ENCODE measurements at regions not wholly inside any gene's neighbourhood (a gene's known extent, or its start where the extent isn't known, plus 50 kb on each side); places are given as distances from the start of the nearest gene placed in this dataset.

DNA sequence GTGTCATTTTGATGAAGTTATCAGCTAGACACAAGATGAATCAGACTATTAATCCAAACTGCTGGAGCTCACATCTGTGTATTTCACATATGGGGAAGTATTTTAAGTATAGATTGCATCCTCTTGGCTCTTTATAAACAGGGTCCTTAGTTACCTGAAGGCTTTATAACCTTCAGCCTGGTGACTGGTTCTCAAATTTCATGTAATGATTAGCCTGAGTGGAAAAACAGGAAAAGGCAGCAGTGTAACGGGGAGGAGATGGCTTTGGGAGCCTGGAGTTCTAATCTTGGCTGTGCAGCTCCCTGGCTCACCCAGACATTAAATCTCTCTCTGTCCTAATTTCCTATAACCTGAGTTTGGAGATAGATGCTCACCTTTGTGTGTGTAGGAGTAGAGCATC lies 103.8 kb upstream of the HPF1 start:
- in situ Hi-C loops (cut with HindIII; ENCODE audit: low sequenced_read_pairs): no loop called here
- DNase-seq (ENCODE audit: low read depth): no peak
- H3K4me3 ChIP-seq (ENCODE audit: low read depth, low read length): no peak overlapping the region
- TF ChIP-seq, protein P1, sequence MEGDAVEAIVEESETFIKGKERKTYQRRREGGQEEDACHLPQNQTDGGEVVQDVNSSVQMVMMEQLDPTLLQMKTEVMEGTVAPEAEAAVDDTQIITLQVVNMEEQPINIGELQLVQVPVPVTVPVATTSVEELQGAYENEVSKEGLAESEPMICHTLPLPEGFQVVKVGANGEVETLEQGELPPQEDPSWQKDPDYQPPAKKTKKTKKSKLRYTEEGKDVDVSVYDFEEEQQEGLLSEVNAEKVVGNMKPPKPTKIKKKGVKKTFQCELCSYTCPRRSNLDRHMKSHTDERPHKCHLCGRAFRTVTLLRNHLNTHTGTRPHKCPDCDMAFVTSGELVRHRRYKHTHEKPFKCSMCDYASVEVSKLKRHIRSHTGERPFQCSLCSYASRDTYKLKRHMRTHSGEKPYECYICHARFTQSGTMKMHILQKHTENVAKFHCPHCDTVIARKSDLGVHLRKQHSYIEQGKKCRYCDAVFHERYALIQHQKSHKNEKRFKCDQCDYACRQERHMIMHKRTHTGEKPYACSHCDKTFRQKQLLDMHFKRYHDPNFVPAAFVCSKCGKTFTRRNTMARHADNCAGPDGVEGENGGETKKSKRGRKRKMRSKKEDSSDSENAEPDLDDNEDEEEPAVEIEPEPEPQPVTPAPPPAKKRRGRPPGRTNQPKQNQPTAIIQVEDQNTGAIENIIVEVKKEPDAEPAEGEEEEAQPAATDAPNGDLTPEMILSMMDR (IDR thresholded peaks at IDR 0.05; ENCODE audit: low read depth, low read length, missing control alignments): no peak

DNA sequence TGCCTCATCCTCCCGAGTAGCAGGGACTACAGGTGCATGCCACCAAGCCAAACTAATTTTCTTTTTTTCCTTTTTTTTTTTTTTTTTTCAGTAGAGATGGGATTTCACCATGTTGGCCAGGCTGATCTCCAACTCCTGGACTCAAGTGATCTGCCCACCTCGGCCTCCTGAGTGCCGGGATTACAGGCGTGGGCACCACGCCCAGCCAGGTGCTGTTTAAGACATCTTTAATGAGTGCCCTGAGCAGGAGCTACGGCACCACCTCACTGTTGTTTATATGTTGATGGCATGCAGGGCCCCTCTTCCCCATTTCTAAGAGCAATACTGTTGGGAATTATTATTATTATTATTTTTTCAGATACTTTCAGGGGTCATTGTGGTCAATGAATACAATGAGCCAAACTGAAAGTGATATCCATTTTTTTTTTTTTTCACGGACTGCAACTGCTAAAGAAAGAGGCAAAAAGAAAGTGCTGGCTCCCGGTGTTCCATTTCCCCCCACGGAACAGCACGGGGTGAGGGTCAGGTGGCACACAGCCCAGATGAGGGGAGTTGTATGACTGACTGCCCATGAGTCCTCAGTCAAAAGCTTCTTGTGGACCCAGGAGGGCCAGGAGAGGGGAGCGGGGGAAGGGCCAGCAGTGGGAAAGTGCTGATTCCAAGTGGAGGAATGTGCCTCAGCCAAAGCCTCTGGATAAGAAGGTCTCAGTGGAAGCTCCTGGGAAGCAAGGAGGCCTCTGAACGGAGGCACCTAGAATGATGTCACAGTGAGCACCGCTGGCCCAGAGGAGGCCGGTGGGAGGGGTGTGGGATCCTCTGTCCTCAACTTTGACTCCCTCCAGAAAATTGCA lies 101.8 kb upstream of the HPF1 start:
- TF ChIP-seq, protein P1 (IDR thresholded peaks at IDR 0.05; ENCODE audit: low read depth, low read length, missing control alignments): no peak
- DNase-seq (ENCODE audit: low read depth): no peak
- H3K4me3 ChIP-seq (ENCODE audit: low read depth, low read length): no peak overlapping the region
- in situ Hi-C loops (cut with HindIII; ENCODE audit: low sequenced_read_pairs): no loop called here

DNA sequence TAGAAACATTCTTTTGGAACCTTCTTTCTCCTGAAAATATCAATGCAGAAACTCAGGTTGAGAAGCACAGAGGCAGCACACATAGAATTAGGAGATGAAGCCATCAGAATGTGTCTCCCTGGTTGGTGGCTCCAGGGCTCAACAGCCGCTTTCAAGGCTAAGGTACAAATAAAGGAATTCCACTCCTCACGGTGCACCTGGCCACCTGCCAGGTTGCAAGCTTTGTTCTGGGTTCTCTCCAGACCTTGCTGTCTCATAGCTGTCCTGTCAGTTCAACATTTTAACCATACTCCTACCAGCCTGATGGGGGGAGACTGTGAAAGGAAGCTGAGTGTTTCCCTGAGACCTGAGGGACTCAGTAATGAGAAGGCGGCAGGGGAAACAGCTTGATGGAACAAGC lies 96.3 kb upstream of the HPF1 start:
- DNase-seq (ENCODE audit: low read depth): no peak

DNA sequence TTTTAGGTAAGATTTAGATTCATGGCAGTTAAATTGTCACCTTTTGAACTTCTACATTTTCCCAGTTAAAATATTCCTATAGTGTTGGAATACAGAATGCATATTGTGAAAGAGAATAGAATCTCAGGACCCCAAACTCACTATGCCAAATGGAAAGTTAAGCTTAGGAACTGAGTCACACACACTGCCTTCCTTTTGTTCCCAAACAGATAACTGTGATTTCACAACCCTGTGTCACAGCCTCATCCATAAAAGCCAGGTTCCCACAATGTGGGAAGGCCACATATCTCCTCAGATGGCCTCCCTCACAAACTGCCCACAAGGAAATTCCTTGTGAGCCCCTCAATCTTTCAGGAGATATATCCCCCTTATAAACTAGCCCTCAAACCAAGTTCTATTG lies 94.7 kb upstream of the HPF1 start:
- TF ChIP-seq, protein P1 (IDR thresholded peaks at IDR 0.05; ENCODE audit: low read depth, low read length, missing control alignments): no peak
- no peak overlapping the region for H3K4me3 ChIP-seq (ENCODE audit: low read depth, low read length)
- in situ Hi-C loops (cut with HindIII; ENCODE audit: low sequenced_read_pairs): no loop called here
- DNase-seq (ENCODE audit: low read depth): no peak

More for the DNA sequence above, 96.3 kb upstream of the HPF1 start:
- in situ Hi-C loops (cut with HindIII; ENCODE audit: low sequenced_read_pairs): no loop called here
- no peak overlapping the region for H3K4me3 ChIP-seq (ENCODE audit: low read depth, low read length)
- TF ChIP-seq, protein P1 (IDR thresholded peaks at IDR 0.05; ENCODE audit: low read depth, low read length, missing control alignments): no peak

DNA sequence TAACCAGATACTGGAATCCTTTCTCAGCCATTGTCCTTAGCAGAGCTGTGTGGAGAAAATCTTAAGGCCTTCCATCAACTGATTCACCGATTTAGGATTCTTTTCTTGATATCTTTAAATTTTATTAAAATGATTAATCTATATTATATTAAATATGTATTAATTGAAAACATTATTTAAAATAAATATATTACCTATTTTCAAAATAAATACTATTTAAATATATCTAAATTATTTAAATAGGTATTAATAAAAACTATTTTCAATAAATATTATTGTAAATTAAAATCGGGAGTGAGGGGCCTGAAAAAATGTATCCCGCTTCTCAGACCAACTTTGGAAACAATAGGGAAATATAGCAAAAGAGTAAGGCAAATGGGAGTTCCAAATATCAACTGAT lies 94.0 kb upstream of the HPF1 start:
- TF ChIP-seq, protein P1 (IDR thresholded peaks at IDR 0.05; ENCODE audit: low read depth, low read length, missing control alignments): no peak
- in situ Hi-C loops (cut with HindIII; ENCODE audit: low sequenced_read_pairs): no loop called here
- no peak overlapping the region for H3K4me3 ChIP-seq (ENCODE audit: low read depth, low read length)
- no peak for DNase-seq (ENCODE audit: low read depth)

DNA sequence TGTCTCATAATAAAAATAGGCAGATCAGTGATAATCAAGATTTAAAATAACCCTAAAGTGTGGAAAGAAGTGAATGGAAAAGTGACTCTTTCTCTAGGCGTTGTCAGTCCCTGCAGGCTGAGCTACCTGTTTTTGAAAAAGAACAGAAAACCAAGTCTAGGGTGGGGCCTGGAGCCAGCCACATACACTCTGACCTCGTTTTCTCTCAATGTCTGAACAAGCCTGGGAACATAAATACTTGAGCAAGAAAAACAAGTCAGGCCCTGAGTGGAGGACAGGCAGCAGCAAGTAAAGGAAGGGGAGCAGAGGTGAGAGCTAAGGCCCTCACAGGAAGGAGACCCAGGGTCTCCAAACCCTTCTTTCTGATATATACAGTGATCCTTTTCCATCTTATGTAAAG lies 91.7 kb upstream of the HPF1 start:
- in situ Hi-C loops (cut with HindIII; ENCODE audit: low sequenced_read_pairs): no loop called here
- H3K4me3 ChIP-seq (ENCODE audit: low read depth, low read length): no peak overlapping the region
- TF ChIP-seq, protein P1 (IDR thresholded peaks at IDR 0.05; ENCODE audit: low read depth, low read length, missing control alignments): no peak
- no peak for DNase-seq (ENCODE audit: low read depth)

Measured in astrocyte of the cerebellum (primary cell).